Lower leg skin (tissue), 3 donors: ENCODE measurements at regions not wholly inside any gene's neighbourhood (a gene's known extent, or its start where the extent isn't known, plus 50 kb on each side); places are given as distances from the start of the nearest gene placed in this dataset.

Source experiments
- CTCF ChIP-seq, 3 donors: fragments of 450-650 bp; IDR thresholded peaks; one replicate each; pipeline ENCODE4 v1.5.1; 2016; ENCODE audit warnings: antibody characterized with exemption in 3 of 3, mild to moderate bottlenecking in 3 of 3, moderate library complexity in 2 of 3
- POLR2A ChIP-seq, 2 donors: fragments of 450-650 bp; IDR thresholded peaks; one replicate each; pipeline ENCODE4 v1.6.1; 2016 to 2017; ENCODE audit warnings: antibody characterized with exemption in 2 of 2, mild to moderate bottlenecking in 1 of 2, moderate library complexity in 1 of 2

GRCh38 chr12:63325757-63326156 is 174.8 kb upstream of the AVPR1A start:
- TF ChIP-seq CTCF (IDR thresholded peaks at IDR 0.05) (no peak), POLR2A (IDR thresholded peaks at IDR 0.05) (no peak)
